ENCODE measurements at regions not wholly inside any gene's neighbourhood (a gene's known extent, or its start where the extent isn't known, plus 50 kb on each side); places are given as distances from the start of the nearest gene placed in this dataset.

- TF ChIP-seq WIZ (CRISPR knock-in tag; IDR thresholded peaks at IDR 0.05) (no peak), ZNF362 (CRISPR knock-in tag; IDR thresholded peaks at IDR 0.05; ENCODE audit: borderline replicate concordance) (no peak), ZSCAN30 (CRISPR knock-in tag; IDR thresholded peaks at IDR 0.05) (no peak), ZNF143 (CRISPR knock-in tag; IDR thresholded peaks at IDR 0.05) (no peak), ZNF468 (CRISPR knock-in tag; IDR thresholded peaks at IDR 0.05) (no peak)
Measured at GRCh38 chr7:91367812-91368578, 103.8 kb downstream of the FZD1 start (continued).

GRCh38 chr7:91372323-91372722 is 108.1 kb downstream of the FZD1 start:
- 13% methylated on average over 3 of the region's 3 CpGs for WGBS (ENCODE audit: low lambda C conversion rate)
- BruUV-seq (replicated peaks), result no TSS peak
- H3K9me3 ChIP-seq (ENCODE audit: low read length), result no peaks in the 10 kb centered on the region
- no peak overlapping the region for H3K4me3 ChIP-seq (replicated peaks in 1 of 3; ENCODE audit: insufficient read depth in 1 of 3, low read depth in 2 of 3, low read length in 3 of 3)
- no peaks in the 10 kb centered on the region for H3K79me2 ChIP-seq (ENCODE audit: insufficient read depth, low read length)
- no peak overlapping the region for H3K27ac ChIP-seq (ENCODE audit: extremely low read length, insufficient read depth, low read length)
- no peak for FAIRE-seq
- no peak for DNase-seq (ENCODE audit: low spot score)
- H3K36me3 ChIP-seq (replicated peaks in 1 of 2; ENCODE audit: control insufficient read depth in 1 of 2, insufficient read depth in 2 of 2, low read length in 2 of 2), result no peaks in the 10 kb centered on the region
- peaks cover 6% of the 10 kb centered on the region; the same call in 1 of the 2 replicates for H3K4me1 ChIP-seq (ENCODE audit: insufficient read depth, low read length)
- ChIA-PET POLR2A (no interaction called here), CTCF (ENCODE audit: low intra/inter-chr PET ratio, low total read pairs) (no interaction called here)
- H3K9ac ChIP-seq (ENCODE audit: insufficient read depth, low read depth, low read length), result no peak overlapping the region
- no peak overlapping the region for H3K4me2 ChIP-seq (ENCODE audit: low read depth, low read length)
- in situ Hi-C loops (cut with HindIII; ENCODE audit: extremely low pct_ligation_motif_present, low pct_unique_long_range_greater_than_20kb) (no loop called here), intact Hi-C loops (cut with micrococcal nuclease; ENCODE audit: unreplicated experiment) (loop anchor here (10.0 kb wide), 1 partner anchor 262 kb away; no protein-coding TSS in a partner anchor)
- H2AFZ ChIP-seq (ENCODE audit: low read length), result no peak overlapping the region
- no peaks in the 10 kb centered on the region for H4K20me1 ChIP-seq (ENCODE audit: insufficient read depth, low read length)
- no peak for ATAC-seq
- H3K27me3 ChIP-seq (ENCODE audit: control insufficient read depth in 1 of 2, insufficient read depth in 2 of 2, low read length in 2 of 2), result no peaks in the 10 kb centered on the region
- TF ChIP-seq ZNF678 (CRISPR knock-in tag; IDR thresholded peaks at IDR 0.05) (no peak), ZNF713 (CRISPR knock-in tag; IDR thresholded peaks at IDR 0.05) (no peak), SP5 (CRISPR knock-in tag; IDR thresholded peaks at IDR 0.05; ENCODE audit: borderline replicate concordance, low read depth) (no peak), ZNF629 (CRISPR knock-in tag; conservative IDR thresholded peaks at IDR 0.05) (no peak), THYN1 (CRISPR knock-in tag; IDR thresholded peaks at IDR 0.05; ENCODE audit: borderline replicate concordance, low read depth) (no peak), MBNL3 (CRISPR knock-in tag; conservative IDR thresholded peaks at IDR 0.05) (no peak), ZNF496 (CRISPR knock-in tag; IDR thresholded peaks at IDR 0.05; ENCODE audit: insufficient replicate concordance) (no peak), ZBTB49 (CRISPR knock-in tag; IDR thresholded peaks at IDR 0.05; ENCODE audit: borderline replicate concordance) (no peak), PBX3 (CRISPR knock-in tag; IDR thresholded peaks at IDR 0.05; ENCODE audit: borderline replicate concordance) (no peak), CBX2 (IDR thresholded peaks at IDR 0.05; ENCODE audit: low read depth, low read length) (no peak), CBX2 (CRISPR knock-in tag; IDR thresholded peaks at IDR 0.05; ENCODE audit: low read depth) (no peak), E2F1 (CRISPR knock-in tag; IDR thresholded peaks at IDR 0.05) (no peak), ZFP36 (IDR thresholded peaks at IDR 0.05; ENCODE audit: borderline replicate concordance, low read depth, low read length, partially characterized antibody) (no peak)

All from HepG2 (cell line).